ENCODE measurements at regions not wholly inside any gene's neighbourhood (a gene's known extent, or its start where the extent isn't known, plus 50 kb on each side); places are given as distances from the start of the nearest gene placed in this dataset.

- no peak overlapping the region for H3K4me3 ChIP-seq (replicated peaks in 1 of 2; ENCODE audit: low read depth in 2 of 2, low read length in 2 of 2)
- peak in 1 of 2 donors; percentile 34 for DNase-seq (ENCODE audit: low read depth in 2 of 2)
- TF ChIP-seq CTCF (IDR thresholded peaks at IDR 0.05; ENCODE audit: low read depth, low read length) = no peak
Observed at GRCh38 chr9:105087910-105088898, 156.2 kb upstream of the SLC44A1 start.

GRCh38 chr9:105089874-105090273 lies 154.6 kb upstream of the SLC44A1 start:
- H3K4me3 ChIP-seq (replicated peaks in 1 of 2; ENCODE audit: low read depth in 2 of 2, low read length in 2 of 2) = no peak overlapping the region
- no peak for TF ChIP-seq CTCF (IDR thresholded peaks at IDR 0.05; ENCODE audit: low read depth, low read length)
- no peak for DNase-seq (ENCODE audit: low read depth in 2 of 2)

GRCh38 chr9:105091004-105091640 lies 153.3 kb upstream of the SLC44A1 start:
- DNase-seq (ENCODE audit: low read depth in 2 of 2) = no peak
- TF ChIP-seq CTCF (IDR thresholded peaks at IDR 0.05; ENCODE audit: low read depth, low read length) = no peak
- no peak overlapping the region for H3K4me3 ChIP-seq (replicated peaks in 1 of 2; ENCODE audit: low read depth in 2 of 2, low read length in 2 of 2)

- H3K4me3 ChIP-seq (replicated peaks in 1 of 2; ENCODE audit: low read depth in 2 of 2, low read length in 2 of 2) = no peak overlapping the region
- TF ChIP-seq CTCF (IDR thresholded peaks at IDR 0.05; ENCODE audit: low read depth, low read length) = no peak
- no peak for DNase-seq (ENCODE audit: low read depth in 2 of 2)
Observed at GRCh38 chr9:105093685-105094084, 150.8 kb upstream of the SLC44A1 start.

GRCh38 chr9:105098370-105098769 lies 146.1 kb upstream of the SLC44A1 start:
- DNase-seq (ENCODE audit: low read depth in 2 of 2) = no peak
- no peak overlapping the region for H3K4me3 ChIP-seq (replicated peaks in 1 of 2; ENCODE audit: low read depth in 2 of 2, low read length in 2 of 2)
- no peak for TF ChIP-seq CTCF (IDR thresholded peaks at IDR 0.05; ENCODE audit: low read depth, low read length)

- DNase-seq (ENCODE audit: low read depth in 2 of 2) = peak in 1 of 2 donors; percentile 49
- no peak for TF ChIP-seq CTCF (IDR thresholded peaks at IDR 0.05; ENCODE audit: low read depth, low read length)
- H3K4me3 ChIP-seq (replicated peaks in 1 of 2; ENCODE audit: low read depth in 2 of 2, low read length in 2 of 2) = no peak overlapping the region
Observed at GRCh38 chr9:105103776-105104175, 140.7 kb upstream of the SLC44A1 start.
